Neural cell (in vitro differentiated cells): ENCODE measurements at regions not wholly inside any gene's neighbourhood (a gene's known extent, or its start where the extent isn't known, plus 50 kb on each side); places are given as distances from the start of the nearest gene placed in this dataset.
"Not testable (repeated sequence)": the region's sequence is repeated elsewhere in the genome, so short reads cannot be mapped to it uniquely, and the experiment has no call there.

ENCODE experiments used
- CTCF ChIP-seq: fragments of 450-650 bp; IDR thresholded peaks from 2 replicates; pipeline ENCODE4 v1.5.1; 2014; ENCODE audit warnings: antibody characterized with exemption, mild to moderate bottlenecking, moderate library complexity; ENCODE audit not compliant: poor library complexity, severe bottlenecking
- EP300 ChIP-seq: fragments of 450-650 bp; conservative IDR thresholded peaks from 2 replicates; pipeline ENCODE4 v1.6.1; 2014; ENCODE audit warnings: antibody characterized with exemption, mild to moderate bottlenecking, moderate library complexity; ENCODE audit not compliant: poor library complexity, severe bottlenecking
- EZH2 ChIP-seq: fragments of 200-600, 300-800 bp; shearing (Covaris generic), sonication (generic); IDR thresholded peaks from 2 replicates; pipeline ENCODE4 v1.6.1; 2014; ENCODE audit warnings: antibody characterized with exemption, low read length, borderline replicate concordance, mild to moderate bottlenecking; ENCODE audit not compliant: insufficient read depth, poor library complexity, severe bottlenecking
- MXI1 ChIP-seq: fragments of 450-650 bp; conservative IDR thresholded peaks from 2 replicates; pipeline ENCODE4 v1.6.1; 2014; ENCODE audit warnings: antibody characterized with exemption, mild to moderate bottlenecking; ENCODE audit not compliant: poor library complexity, severe bottlenecking
- POLR2AphosphoS5 ChIP-seq: IDR thresholded peaks from 2 replicates; pipeline ENCODE4 v1.6.1; 2012
- RAD21 ChIP-seq: fragments of 450-650 bp; conservative IDR thresholded peaks from 2 replicates; pipeline ENCODE4 v1.6.1; 2014; ENCODE audit warnings: antibody characterized with exemption, mild to moderate bottlenecking, moderate library complexity
- REST ChIP-seq: IDR thresholded peaks from 2 replicates; pipeline ENCODE4 v1.6.1; 2012; ENCODE audit warnings: borderline replicate concordance

GRCh38 chr11:97102180-97102579 lies 712.4 kb downstream of the JRKL start:
- TF ChIP-seq RAD21, EZH2, EP300, CTCF, POLR2AphosphoS5, MXI1, REST: not testable (repeated sequence)
